HEK293 (cell line): ENCODE measurements at regions not wholly inside any gene's neighbourhood (a gene's known extent, or its start where the extent isn't known, plus 50 kb on each side); places are given as distances from the start of the nearest gene placed in this dataset.

Source experiments
- BCL11B ChIP-seq: fragments of 450-650 bp; formaldehyde crosslinking; IDR thresholded peaks from 2 replicates; pipeline ENCODE4 v1.5.1; 2016; ENCODE audit warnings: low read depth, missing biosample characterization, missing genetic modification characterization
- GLI2 ChIP-seq: fragments of 450-650 bp; formaldehyde crosslinking; IDR thresholded peaks from 2 replicates; pipeline ENCODE4; 2017; ENCODE audit warnings: missing biosample characterization, missing genetic modification characterization, low read depth, borderline replicate concordance
- HOXA7 ChIP-seq: sonication (generic); formaldehyde crosslinking; IDR thresholded peaks from 2 replicates; pipeline ENCODE4 v1.8.1; 2022; ENCODE audit warnings: missing genetic modification reagents, borderline replicate concordance
- IKZF3 ChIP-seq: fragments of 450-650 bp; IDR thresholded peaks from 2 replicates; pipeline ENCODE4 v1.5.0; 2018; ENCODE audit warnings: missing biosample characterization, mild to moderate bottlenecking, missing genetic modification characterization, moderate library complexity
- OSR2 ChIP-seq: fragments of 450-650 bp; formaldehyde crosslinking; IDR thresholded peaks from 2 replicates; pipeline ENCODE4 v1.5.1; 2016; ENCODE audit warnings: missing biosample characterization, missing genetic modification characterization
- ZBTB17 ChIP-seq: fragments of 450-650 bp; formaldehyde crosslinking; IDR thresholded peaks from 2 replicates; pipeline ENCODE4 v1.5.1; 2016; ENCODE audit warnings: missing biosample characterization, missing genetic modification characterization
- ZBTB49 ChIP-seq: fragments of 450-650 bp; formaldehyde crosslinking; IDR thresholded peaks from 2 replicates; pipeline ENCODE4 v1.5.1; 2016; ENCODE audit warnings: missing biosample characterization, missing genetic modification characterization, low read depth
- ZEB2 ChIP-seq: fragments of 450-650 bp; formaldehyde crosslinking; IDR thresholded peaks from 2 replicates; pipeline ENCODE4 v1.5.1; 2016; ENCODE audit warnings: missing biosample characterization, missing genetic modification characterization
- ZNF121 ChIP-seq: fragments of 450-650 bp; formaldehyde crosslinking; IDR thresholded peaks from 2 replicates; pipeline ENCODE4 v1.5.1; 2016; ENCODE audit warnings: missing biosample characterization, missing genetic modification characterization
- ZNF140 ChIP-seq: fragments of 450-650 bp; formaldehyde crosslinking; IDR thresholded peaks from 2 replicates; pipeline ENCODE4 v1.5.1; 2016; ENCODE audit warnings: missing biosample characterization, missing genetic modification characterization
- ZNF16 ChIP-seq: fragments of 450-650 bp; formaldehyde crosslinking; IDR thresholded peaks from 2 replicates; pipeline ENCODE4 v1.5.1; 2016; ENCODE audit warnings: low read depth, missing biosample characterization, missing genetic modification characterization
- ZNF324 ChIP-seq: fragments of 450-650 bp; formaldehyde crosslinking; IDR thresholded peaks from 2 replicates; pipeline ENCODE4 v1.5.1; 2016; ENCODE audit warnings: missing biosample characterization, missing genetic modification characterization
- ZNF335 ChIP-seq: fragments of 450-650 bp; formaldehyde crosslinking; conservative IDR thresholded peaks from 2 replicates; pipeline ENCODE4 v1.5.1; 2016; ENCODE audit warnings: missing biosample characterization, missing genetic modification characterization
- ZNF391 ChIP-seq: fragments of 450-650 bp; formaldehyde crosslinking; IDR thresholded peaks from 2 replicates; pipeline ENCODE4 v1.5.1; 2016; ENCODE audit warnings: low read depth, missing biosample characterization, missing genetic modification characterization, borderline replicate concordance
- ZNF426 ChIP-seq: fragments of 450-650 bp; formaldehyde crosslinking; IDR thresholded peaks from 2 replicates; pipeline ENCODE4 v1.5.1; 2017; ENCODE audit warnings: missing biosample characterization, missing genetic modification characterization, mild to moderate bottlenecking, inconsistent platforms, moderate library complexity
- ZNF514 ChIP-seq: fragments of 450-650 bp; formaldehyde crosslinking; IDR thresholded peaks from 2 replicates; pipeline ENCODE4 v1.5.1; 2016; ENCODE audit warnings: missing biosample characterization, missing genetic modification characterization
- ZNF610 ChIP-seq: fragments of 450-650 bp; formaldehyde crosslinking; IDR thresholded peaks from 2 replicates; pipeline ENCODE4 v1.5.1; 2016; ENCODE audit warnings: missing biosample characterization, missing genetic modification characterization, borderline replicate concordance
- ZNF670 ChIP-seq: fragments of 450-650 bp; formaldehyde crosslinking; IDR thresholded peaks from 2 replicates; pipeline ENCODE4 v1.5.1; 2016; ENCODE audit warnings: missing biosample characterization, missing genetic modification characterization, low read depth
- ZNF677 ChIP-seq: fragments of 450-650 bp; IDR thresholded peaks from 2 replicates; pipeline ENCODE4 v1.5.0; 2018; ENCODE audit warnings: missing biosample characterization, mild to moderate bottlenecking, missing genetic modification characterization, moderate library complexity
- ZNF692 ChIP-seq: fragments of 450-650 bp; formaldehyde crosslinking; IDR thresholded peaks from 2 replicates; pipeline ENCODE4 v1.5.1; 2016; ENCODE audit warnings: missing biosample characterization, missing genetic modification characterization
- ZNF707 ChIP-seq: fragments of 450-650 bp; formaldehyde crosslinking; IDR thresholded peaks from 2 replicates; pipeline ENCODE4 v1.5.1; 2016; ENCODE audit warnings: missing biosample characterization, missing genetic modification characterization
- ZNF777 ChIP-seq: fragments of 450-650 bp; formaldehyde crosslinking; IDR thresholded peaks from 2 replicates; pipeline ENCODE4 v1.5.1; 2017; ENCODE audit warnings: missing biosample characterization, missing genetic modification characterization, borderline replicate concordance
- ZNF785 ChIP-seq: fragments of 450-650 bp; formaldehyde crosslinking; IDR thresholded peaks from 2 replicates; pipeline ENCODE4 v1.5.1; 2016; ENCODE audit warnings: missing biosample characterization, missing genetic modification characterization
- ZSCAN16 ChIP-seq: fragments of 450-650 bp; formaldehyde crosslinking; IDR thresholded peaks from 2 replicates; pipeline ENCODE4 v1.5.1; 2016; ENCODE audit warnings: missing biosample characterization, missing genetic modification characterization
- TF ChIP-seq, protein P1 (sequence below): fragments of 450-650 bp; formaldehyde crosslinking; IDR thresholded peaks from 2 replicates; pipeline ENCODE4 v1.5.1; 2016; ENCODE audit warnings: missing biosample characterization, missing genetic modification characterization, borderline replicate concordance
- TF ChIP-seq, protein P2 (sequence below): fragments of 450-650 bp; formaldehyde crosslinking; IDR thresholded peaks from 2 replicates; pipeline ENCODE4 v1.5.1; 2017; ENCODE audit warnings: missing biosample characterization, missing genetic modification characterization
- TF ChIP-seq, protein P3 (sequence below): fragments of 450-650 bp; formaldehyde crosslinking; IDR thresholded peaks from 2 replicates; pipeline ENCODE4 v1.5.1; 2016; ENCODE audit warnings: missing biosample characterization, missing genetic modification characterization
- TF ChIP-seq, protein P4 (sequence below): fragments of 450-650 bp; formaldehyde crosslinking; IDR thresholded peaks from 2 replicates; pipeline ENCODE4 v1.5.1; 2016; ENCODE audit warnings: missing biosample characterization, missing genetic modification characterization

DNA sequence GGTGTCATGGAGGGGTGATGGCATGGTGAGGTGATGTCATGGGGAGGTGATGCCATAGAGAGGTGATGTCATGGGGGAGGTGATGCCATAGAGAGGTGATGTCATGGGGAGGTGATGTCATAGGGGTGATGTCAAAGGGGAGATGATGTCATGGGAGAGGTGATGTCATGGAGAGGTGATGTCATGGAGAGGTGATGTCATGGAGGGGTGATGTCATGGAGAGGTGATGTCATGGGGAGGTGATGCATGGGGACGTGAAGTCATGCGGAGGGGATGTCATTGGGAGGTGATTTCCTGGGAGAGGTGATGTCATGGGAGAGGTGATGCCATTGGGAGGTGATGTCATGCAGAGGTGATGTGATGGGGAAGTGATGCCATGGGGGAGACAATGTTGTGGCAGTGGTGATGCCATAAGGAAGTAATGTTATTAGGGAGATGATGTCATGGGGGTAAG lies 92.1 kb upstream of the C1orf174 start (continued):
- TF ChIP-seq ZNF692 (tag by site-specific recombination) (peak; percentile 84), ZEB2 (tag by site-specific recombination) (peak; percentile 96), ZNF514 (tag by site-specific recombination) (peak; percentile 86; the same call in 1 of the 2 replicates), ZNF121 (tag by site-specific recombination) (no peak), ZNF677 (tag by site-specific recombination) (no peak), GLI2 (tag by site-specific recombination) (peak; percentile 23; the same call in 1 of the 2 replicates), ZNF391 (tag by site-specific recombination) (peak; percentile 99), ZNF324 (tag by site-specific recombination) (peak; percentile 100), ZNF16 (tag by site-specific recombination) (no peak; the same call in 1 of the 2 replicates), IKZF3 (tag by site-specific recombination) (no peak), ZNF426 (tag by site-specific recombination) (no peak), ZNF670 (tag by site-specific recombination) (peak; percentile 98), ZNF777 (tag by site-specific recombination) (no peak), ZNF140 (no peak), ZNF610 (no peak), HOXA7 (CRISPR knock-in tag) (no peak), ZNF335 (tag by site-specific recombination) (peak; percentile 78), ZNF707 (tag by site-specific recombination) (peak; percentile 79), ZBTB49 (tag by site-specific recombination) (no peak), BCL11B (tag by site-specific recombination) (peak; percentile 51; the same call in 1 of the 2 replicates), ZNF785 (tag by site-specific recombination) (peak; percentile 99), ZSCAN16 (no peak), ZBTB17 (tag by site-specific recombination) (no peak), OSR2 (peak; percentile 47; the same call in 1 of the 2 replicates)
- TF ChIP-seq, protein P1, sequence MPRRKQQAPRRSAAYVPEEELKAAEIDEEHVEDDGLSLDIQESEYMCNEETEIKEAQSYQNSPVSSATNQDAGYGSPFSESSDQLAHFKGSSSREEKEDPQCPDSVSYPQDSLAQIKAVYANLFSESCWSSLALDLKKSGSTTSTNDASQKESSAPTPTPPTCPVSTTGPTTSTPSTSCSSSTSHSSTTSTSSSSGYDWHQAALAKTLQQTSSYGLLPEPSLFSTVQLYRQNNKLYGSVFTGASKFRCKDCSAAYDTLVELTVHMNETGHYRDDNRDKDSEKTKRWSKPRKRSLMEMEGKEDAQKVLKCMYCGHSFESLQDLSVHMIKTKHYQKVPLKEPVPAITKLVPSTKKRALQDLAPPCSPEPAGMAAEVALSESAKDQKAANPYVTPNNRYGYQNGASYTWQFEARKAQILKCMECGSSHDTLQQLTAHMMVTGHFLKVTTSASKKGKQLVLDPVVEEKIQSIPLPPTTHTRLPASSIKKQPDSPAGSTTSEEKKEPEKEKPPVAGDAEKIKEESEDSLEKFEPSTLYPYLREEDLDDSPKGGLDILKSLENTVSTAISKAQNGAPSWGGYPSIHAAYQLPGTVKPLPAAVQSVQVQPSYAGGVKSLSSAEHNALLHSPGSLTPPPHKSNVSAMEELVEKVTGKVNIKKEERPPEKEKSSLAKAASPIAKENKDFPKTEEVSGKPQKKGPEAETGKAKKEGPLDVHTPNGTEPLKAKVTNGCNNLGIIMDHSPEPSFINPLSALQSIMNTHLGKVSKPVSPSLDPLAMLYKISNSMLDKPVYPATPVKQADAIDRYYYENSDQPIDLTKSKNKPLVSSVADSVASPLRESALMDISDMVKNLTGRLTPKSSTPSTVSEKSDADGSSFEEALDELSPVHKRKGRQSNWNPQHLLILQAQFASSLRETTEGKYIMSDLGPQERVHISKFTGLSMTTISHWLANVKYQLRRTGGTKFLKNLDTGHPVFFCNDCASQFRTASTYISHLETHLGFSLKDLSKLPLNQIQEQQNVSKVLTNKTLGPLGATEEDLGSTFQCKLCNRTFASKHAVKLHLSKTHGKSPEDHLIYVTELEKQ (tag by site-specific recombination), result peak; percentile 95
- TF ChIP-seq, protein P2, sequence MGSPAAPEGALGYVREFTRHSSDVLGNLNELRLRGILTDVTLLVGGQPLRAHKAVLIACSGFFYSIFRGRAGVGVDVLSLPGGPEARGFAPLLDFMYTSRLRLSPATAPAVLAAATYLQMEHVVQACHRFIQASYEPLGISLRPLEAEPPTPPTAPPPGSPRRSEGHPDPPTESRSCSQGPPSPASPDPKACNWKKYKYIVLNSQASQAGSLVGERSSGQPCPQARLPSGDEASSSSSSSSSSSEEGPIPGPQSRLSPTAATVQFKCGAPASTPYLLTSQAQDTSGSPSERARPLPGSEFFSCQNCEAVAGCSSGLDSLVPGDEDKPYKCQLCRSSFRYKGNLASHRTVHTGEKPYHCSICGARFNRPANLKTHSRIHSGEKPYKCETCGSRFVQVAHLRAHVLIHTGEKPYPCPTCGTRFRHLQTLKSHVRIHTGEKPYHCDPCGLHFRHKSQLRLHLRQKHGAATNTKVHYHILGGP, result peak; percentile 73
- TF ChIP-seq, protein P3, sequence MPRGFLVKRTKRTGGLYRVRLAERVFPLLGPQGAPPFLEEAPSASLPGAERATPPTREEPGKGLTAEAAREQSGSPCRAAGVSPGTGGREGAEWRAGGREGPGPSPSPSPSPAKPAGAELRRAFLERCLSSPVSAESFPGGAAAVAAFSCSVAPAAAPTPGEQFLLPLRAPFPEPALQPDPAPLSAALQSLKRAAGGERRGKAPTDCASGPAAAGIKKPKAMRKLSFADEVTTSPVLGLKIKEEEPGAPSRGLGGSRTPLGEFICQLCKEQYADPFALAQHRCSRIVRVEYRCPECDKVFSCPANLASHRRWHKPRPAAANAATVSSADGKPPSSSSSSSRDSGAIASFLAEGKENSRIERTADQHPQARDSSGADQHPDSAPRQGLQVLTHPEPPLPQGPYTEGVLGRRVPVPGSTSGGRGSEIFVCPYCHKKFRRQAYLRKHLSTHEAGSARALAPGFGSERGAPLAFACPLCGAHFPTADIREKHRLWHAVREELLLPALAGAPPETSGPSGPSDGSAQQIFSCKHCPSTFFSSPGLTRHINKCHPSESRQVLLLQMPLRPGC (tag by site-specific recombination), result peak; percentile 99
- TF ChIP-seq, protein P4, sequence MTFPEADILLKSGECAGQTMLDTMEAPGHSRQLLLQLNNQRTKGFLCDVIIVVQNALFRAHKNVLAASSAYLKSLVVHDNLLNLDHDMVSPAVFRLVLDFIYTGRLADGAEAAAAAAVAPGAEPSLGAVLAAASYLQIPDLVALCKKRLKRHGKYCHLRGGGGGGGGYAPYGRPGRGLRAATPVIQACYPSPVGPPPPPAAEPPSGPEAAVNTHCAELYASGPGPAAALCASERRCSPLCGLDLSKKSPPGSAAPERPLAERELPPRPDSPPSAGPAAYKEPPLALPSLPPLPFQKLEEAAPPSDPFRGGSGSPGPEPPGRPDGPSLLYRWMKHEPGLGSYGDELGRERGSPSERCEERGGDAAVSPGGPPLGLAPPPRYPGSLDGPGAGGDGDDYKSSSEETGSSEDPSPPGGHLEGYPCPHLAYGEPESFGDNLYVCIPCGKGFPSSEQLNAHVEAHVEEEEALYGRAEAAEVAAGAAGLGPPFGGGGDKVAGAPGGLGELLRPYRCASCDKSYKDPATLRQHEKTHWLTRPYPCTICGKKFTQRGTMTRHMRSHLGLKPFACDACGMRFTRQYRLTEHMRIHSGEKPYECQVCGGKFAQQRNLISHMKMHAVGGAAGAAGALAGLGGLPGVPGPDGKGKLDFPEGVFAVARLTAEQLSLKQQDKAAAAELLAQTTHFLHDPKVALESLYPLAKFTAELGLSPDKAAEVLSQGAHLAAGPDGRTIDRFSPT (tag by site-specific recombination), result peak; percentile 91
